HepG2 (cell line): ENCODE measurements at regions not wholly inside any gene's neighbourhood (a gene's known extent, or its start where the extent isn't known, plus 50 kb on each side); places are given as distances from the start of the nearest gene placed in this dataset.

Experiments
- ATF7 ChIP-seq, 2 experiments: fragments of 450-650 bp in 1 of 2; sonication (generic) in 1 of 2; formaldehyde crosslinking in 1 of 2; IDR thresholded peaks; 2 replicates each; pipeline versions ENCODE4 v1.4.0 to v1.6.1; 2016 to 2020; ENCODE audit warnings: antibody characterized with exemption in 1 of 2, mild to moderate bottlenecking in 1 of 2, missing genetic modification reagents in 1 of 2
- GATAD2A ChIP-seq: IDR thresholded peaks from 2 replicates; pipeline ENCODE4 v1.6.1; 2016
- GTF3A ChIP-seq: sonication (generic); formaldehyde crosslinking; conservative IDR thresholded peaks from 2 replicates; pipeline ENCODE4 v1.4.0; 2020; ENCODE audit warnings: mild to moderate bottlenecking, missing genetic modification reagents
- MIXL1 ChIP-seq: IDR thresholded peaks from 2 replicates; pipeline ENCODE4 v1.6.1; 2016
- NCOA2 ChIP-seq: sonication (generic); formaldehyde crosslinking; IDR thresholded peaks from 2 replicates; pipeline ENCODE4 v1.8.0; 2022; ENCODE audit warnings: inconsistent platforms
- NFIC ChIP-seq: IDR thresholded peaks from 2 replicates; pipeline ENCODE4 v1.6.1; 2012; ENCODE audit warnings: mild to moderate bottlenecking, low read length, inconsistent platforms
- RARA ChIP-seq: IDR thresholded peaks from 2 replicates; pipeline ENCODE4 v1.6.1; 2016; ENCODE audit warnings: missing genetic modification reagents, missing compliant biosample characterization
- RXRB ChIP-seq: IDR thresholded peaks from 2 replicates; pipeline ENCODE4 v1.6.1; 2016; ENCODE audit warnings: borderline replicate concordance, missing genetic modification reagents, missing compliant biosample characterization
- STAG1 ChIP-seq: sonication (generic); formaldehyde crosslinking; IDR thresholded peaks from 2 replicates; pipeline ENCODE4 v1.4.0; 2020; ENCODE audit warnings: missing genetic modification reagents
- TCF7 ChIP-seq: sonication (generic); IDR thresholded peaks from 2 replicates; pipeline ENCODE4 v1.6.1; 2016; ENCODE audit warnings: antibody characterized with exemption, low read depth
- TOE1 ChIP-seq: sonication (generic); formaldehyde crosslinking; IDR thresholded peaks from 2 replicates; pipeline ENCODE4 v1.4.0; 2020; ENCODE audit warnings: mild to moderate bottlenecking, missing genetic modification reagents
- ZNF224 ChIP-seq: sonication (generic); formaldehyde crosslinking; IDR thresholded peaks from 2 replicates; pipeline ENCODE4 v1.5.0; 2020; ENCODE audit warnings: mild to moderate bottlenecking, missing genetic modification reagents
- ZNF24 ChIP-seq: fragments of 450-650 bp; IDR thresholded peaks from 2 replicates; pipeline ENCODE4 v1.6.1; 2017; ENCODE audit warnings: antibody characterized with exemption, mild to moderate bottlenecking
- ZSCAN30 ChIP-seq: sonication (generic); formaldehyde crosslinking; IDR thresholded peaks from 2 replicates; pipeline ENCODE4 v1.5.0; 2020; ENCODE audit warnings: mild to moderate bottlenecking, missing genetic modification reagents
- TF ChIP-seq, protein P1 (sequence below): IDR thresholded peaks from 2 replicates; pipeline ENCODE4 v1.6.1; 2012; ENCODE audit warnings: low read depth, low read length, improper control_type of control experiment
- TF ChIP-seq, protein P2 (sequence below): sonication (generic); formaldehyde crosslinking; IDR thresholded peaks from 2 replicates; pipeline ENCODE4 v1.4.0; 2020; ENCODE audit warnings: low read depth, mild to moderate bottlenecking, missing genetic modification reagents

DNA sequence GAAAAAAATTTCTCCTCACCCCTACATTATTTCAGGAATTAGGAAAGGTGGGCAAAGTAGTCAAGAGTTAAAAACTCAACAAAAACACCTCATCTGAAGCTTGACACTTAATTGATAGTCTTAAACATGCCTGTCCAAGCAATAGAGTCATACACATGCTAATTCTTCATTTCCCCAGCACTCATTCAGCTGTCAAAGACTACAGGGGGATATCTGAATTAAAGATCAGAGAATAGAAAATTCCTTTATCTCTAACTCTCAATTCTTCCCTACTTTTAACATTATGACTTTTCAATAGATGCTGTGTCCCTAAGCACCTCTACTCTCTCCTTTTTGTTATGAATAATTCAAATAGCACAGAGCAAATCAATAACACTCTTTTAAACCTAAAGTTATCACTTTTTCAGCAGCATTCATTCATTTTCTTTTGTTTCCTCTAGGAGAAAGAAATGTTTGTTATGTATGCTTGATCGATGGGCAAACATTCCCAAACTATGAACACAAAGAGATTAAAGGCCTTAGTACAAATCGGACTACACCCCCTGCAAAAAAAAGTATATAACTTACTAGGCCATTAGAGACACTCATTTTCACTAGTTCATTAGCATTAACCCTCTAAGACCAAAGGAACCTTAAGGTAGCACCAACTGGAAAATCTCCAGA, 94.9 kb upstream of the SPTLC3 start (continued):
- TF ChIP-seq, protein P1, sequence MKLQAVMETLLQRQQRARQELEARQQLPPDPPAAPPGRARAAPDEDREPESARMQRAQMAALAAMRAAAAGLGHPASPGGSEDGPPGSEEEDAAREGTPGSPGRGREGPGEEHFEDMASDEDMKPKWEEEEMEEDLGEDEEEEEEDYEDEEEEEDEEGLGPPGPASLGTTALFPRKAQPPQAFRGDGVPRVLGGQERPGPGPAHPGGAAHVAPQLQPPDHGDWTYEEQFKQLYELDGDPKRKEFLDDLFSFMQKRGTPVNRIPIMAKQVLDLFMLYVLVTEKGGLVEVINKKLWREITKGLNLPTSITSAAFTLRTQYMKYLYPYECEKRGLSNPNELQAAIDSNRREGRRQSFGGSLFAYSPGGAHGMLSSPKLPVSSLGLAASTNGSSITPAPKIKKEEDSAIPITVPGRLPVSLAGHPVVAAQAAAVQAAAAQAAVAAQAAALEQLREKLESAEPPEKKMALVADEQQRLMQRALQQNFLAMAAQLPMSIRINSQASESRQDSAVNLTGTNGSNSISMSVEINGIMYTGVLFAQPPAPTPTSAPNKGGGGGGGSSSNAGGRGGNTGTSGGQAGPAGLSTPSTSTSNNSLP, result peak; percentile 58
- TF ChIP-seq ZSCAN30 (CRISPR knock-in tag) (no peak), STAG1 (CRISPR knock-in tag) (no peak), TOE1 (no peak), NCOA2 (CRISPR knock-in tag) (peak; percentile 60; the same call in 1 of the 2 replicates), TCF7 (peak; percentile 81), GTF3A (CRISPR knock-in tag) (no peak), RXRB (0 out of 2 replicates have a peak, but pooled peaks have one; percentile 36), RARA (0 out of 2 replicates have a peak, but pooled peaks have one; percentile 23), NFIC (no peak; the same call in 1 of the 2 replicates), MIXL1 (CRISPR knock-in tag) (0 out of 2 replicates have a peak, but pooled peaks have one; percentile 19), ATF7 (IDR thresholded peaks at IDR 0.05) (no peak), ATF7 (CRISPR knock-in tag; IDR thresholded peaks at IDR 0.05) (no peak), ZNF224 (CRISPR knock-in tag) (no peak), ZNF24 (peak; percentile 93), GATAD2A (peak; percentile 68)
- TF ChIP-seq, protein P2, sequence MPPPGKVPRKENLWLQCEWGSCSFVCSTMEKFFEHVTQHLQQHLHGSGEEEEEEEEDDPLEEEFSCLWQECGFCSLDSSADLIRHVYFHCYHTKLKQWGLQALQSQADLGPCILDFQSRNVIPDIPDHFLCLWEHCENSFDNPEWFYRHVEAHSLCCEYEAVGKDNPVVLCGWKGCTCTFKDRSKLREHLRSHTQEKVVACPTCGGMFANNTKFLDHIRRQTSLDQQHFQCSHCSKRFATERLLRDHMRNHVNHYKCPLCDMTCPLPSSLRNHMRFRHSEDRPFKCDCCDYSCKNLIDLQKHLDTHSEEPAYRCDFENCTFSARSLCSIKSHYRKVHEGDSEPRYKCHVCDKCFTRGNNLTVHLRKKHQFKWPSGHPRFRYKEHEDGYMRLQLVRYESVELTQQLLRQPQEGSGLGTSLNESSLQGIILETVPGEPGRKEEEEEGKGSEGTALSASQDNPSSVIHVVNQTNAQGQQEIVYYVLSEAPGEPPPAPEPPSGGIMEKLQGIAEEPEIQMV (CRISPR knock-in tag), result no peak
- TF ChIP-seq, all 625 proteins: peak for 28
